HG03354 (cell line): ENCODE measurements at regions not wholly inside any gene's neighbourhood (a gene's known extent, or its start where the extent isn't known, plus 50 kb on each side); places are given as distances from the start of the nearest gene placed in this dataset.
"Not testable (repeated sequence)": the region's sequence is repeated elsewhere in the genome, so short reads cannot be mapped to it uniquely, and the experiment has no call there.

Experiments used
- ATAC-seq: cut with Tn5 transposase; IDR thresholded peaks from one replicate; pipeline ENCODE4 v1.9.1; 2021; ENCODE audit warnings: mild to moderate bottlenecking; ENCODE audit not compliant: unreplicated experiment, poor library complexity, severe bottlenecking

- ATAC-seq, result peak; percentile 43
Observed at GRCh38 chr13:22861958-22862466, 318.8 kb upstream of the SGCG start.

GRCh38 chr13:22862478-22862877 is 318.3 kb upstream of the SGCG start:
- no peak for ATAC-seq

GRCh38 chr13:22866221-22866620 is 314.6 kb upstream of the SGCG start:
- ATAC-seq, result no peak

- no peak for ATAC-seq
Observed at GRCh38 chr13:22871231-22871630, 309.5 kb upstream of the SGCG start.

- no peak for ATAC-seq
Observed at GRCh38 chr13:22874839-22875238, 305.9 kb upstream of the SGCG start.

GRCh38 chr13:22877421-22877820 is 303.4 kb upstream of the SGCG start:
- ATAC-seq, result no peak

GRCh38 chr13:22880741-22881720 is 299.7 kb upstream of the SGCG start:
- no peak for ATAC-seq

DNA sequence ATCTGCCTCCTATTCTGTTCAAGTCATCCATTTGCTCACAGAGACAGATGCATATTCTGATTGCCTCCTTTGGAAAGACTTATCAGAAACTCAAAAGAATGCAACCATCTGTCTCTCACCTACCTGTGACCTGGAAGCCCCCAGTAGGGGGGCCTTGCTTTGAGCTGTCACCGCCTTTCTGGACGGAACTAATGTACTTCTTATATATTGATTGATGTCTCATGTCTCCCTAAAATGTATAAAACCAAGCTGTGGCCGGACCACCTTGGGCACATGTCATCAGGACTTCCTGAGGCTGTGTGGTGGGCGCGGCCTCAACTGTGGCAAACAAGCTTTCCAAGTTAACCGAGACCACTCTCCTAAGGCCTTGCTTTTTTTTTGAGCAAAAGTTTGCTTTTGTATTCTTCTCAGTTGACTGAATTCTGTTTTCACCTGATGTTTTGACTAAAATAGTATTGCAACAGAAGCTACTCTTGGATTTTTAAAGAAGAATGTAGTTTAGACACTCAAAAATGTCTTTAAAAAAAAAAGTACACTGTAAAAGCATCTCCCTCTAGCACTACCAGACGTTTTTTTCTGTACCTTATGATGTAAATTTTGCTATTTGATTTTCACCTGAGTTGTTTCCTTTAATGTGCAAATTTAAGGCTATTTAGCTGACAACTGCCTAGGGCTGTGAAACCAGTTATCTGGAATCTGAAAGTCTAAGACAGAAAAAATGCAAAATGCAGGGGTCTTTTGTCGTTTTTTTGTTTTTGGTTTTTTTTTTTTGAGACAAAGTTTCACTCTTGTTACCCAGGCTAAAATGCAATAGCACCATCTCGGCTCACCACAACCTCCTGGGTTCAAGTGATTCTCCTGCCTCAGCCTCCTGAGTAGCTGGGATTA is 298.8 kb upstream of the SGCG start:
- not testable (repeated sequence) for ATAC-seq

GRCh38 chr13:22883262-22883840 is 297.4 kb upstream of the SGCG start:
- ATAC-seq, result no peak

DNA sequence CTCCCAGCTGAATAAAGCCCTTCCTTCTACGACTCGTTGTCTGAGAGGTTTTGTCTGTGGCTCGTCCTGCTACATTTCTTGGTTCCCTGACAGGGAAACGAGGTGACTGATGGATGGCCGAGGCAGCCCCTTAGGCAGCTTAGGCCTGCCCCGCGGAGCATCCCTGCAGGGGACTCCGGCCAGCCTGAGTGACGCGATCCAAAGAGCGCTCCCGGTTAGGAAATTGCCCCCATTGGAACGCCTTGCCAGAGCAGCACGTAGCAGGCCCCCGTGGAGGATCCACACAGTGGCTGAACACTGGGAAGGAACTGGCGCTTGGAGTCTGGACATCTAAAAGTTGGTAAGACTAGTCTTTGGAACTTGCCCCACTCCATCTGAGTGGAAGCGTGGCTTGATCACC is 296.8 kb upstream of the SGCG start:
- no peak for ATAC-seq

DNA sequence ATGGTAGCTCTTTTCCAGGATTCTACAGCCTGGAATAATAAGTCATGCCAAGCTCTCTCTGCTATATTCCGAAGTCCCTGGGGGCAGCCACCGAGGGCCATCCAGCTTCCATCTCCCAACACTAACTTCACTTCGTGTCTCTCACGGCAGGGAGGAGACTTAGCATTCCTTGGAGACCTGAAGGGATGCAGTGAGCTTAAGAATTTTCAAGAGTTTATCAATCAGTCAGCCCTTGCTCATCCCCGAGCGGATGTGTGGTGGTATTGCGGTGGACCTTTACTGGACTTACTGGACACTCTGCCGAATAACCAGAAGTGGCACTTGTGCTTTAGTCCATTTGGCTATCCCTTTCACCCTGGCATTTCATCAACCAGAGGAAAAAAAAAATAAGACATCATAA is 294.7 kb upstream of the SGCG start:
- not testable (repeated sequence) for ATAC-seq

DNA sequence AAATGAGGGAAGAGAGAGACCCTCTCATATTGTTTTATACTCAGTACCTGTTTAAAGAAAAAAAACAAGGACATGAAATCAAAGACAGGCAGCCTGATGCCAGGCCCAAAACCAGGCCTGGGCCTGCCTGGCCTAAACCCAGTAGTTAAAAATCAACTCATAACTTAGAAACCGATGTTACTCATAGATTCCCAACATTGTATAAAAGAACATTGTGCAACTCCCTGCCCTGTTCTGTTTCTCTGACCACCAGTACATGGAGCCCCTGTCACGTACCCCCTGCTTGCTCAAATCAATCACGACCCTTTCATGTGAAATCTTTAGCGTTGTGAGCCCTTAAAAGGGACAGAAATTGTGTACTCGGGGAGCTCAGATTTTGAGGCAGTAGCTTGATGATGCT is 291.4 kb upstream of the SGCG start:
- ATAC-seq, result not testable (repeated sequence)

- ATAC-seq, result no peak
Observed at GRCh38 chr13:22893204-22893603, 287.6 kb upstream of the SGCG start.

- ATAC-seq, result no peak
Observed at GRCh38 chr13:22893777-22894176, 287.0 kb upstream of the SGCG start.

DNA sequence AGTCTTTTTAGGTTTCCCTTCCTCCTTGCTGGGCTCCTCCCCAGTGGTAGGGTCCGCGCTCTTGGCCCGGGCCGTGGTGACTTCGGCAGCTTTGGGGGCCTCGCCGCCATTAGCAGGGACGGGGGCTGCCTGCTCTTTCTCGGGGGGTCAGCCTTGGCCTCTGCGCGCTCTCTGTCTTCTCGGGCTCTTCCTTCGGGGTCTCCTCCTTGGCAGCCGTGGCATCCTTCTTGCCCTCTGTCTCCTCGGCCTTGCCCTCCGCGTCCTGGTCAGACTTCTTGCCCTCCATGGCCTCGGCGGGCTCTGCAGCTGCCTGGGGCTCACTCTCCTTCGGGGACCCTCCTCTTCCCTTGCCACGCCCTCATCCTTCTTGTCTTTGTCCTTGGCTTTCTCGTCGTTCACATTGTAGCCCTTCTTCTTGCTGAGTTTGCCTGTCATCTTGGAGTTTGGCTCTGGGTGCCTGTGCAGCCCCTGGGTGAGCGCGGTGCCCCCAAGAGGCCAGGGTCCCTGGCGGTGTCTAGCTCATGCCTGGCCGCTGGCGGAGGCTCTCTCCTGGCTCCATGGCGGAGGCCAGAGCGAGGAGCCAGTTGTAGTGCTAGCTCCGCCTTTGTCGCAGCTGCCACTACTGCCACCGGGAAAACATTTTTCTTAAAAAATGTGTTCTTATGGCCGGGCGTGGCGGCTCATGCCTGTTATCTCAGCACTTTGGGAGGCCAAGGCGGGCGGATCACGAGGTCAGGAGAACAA is 283.0 kb upstream of the SGCG start:
- no peak for ATAC-seq

DNA sequence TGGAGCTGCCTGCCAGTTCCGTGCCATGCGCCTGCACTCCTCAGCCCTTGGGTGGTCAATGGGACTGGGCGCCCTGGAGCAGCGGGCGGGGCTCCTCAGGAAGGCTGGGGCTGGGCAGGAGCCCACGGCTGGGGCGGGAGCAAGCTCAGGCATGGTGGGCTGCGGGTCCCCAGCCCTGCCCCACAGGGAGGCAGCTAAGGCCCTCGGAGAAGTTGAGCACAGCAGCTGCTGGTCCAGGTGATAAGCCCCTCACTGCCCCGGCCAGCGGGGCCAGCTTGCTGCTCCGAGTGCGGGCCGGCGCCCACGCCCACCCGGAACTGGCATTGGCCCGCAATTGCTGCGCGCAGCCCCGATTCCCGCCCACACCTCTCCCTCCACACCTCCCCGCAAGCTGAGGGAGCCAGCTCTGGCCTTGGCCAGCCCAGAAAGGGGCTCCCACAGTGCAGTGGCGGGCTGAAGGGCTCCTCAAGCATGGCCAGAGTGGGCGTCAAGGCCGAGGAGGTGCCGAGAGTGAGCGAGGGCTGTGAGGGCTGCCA is 280.3 kb upstream of the SGCG start:
- not testable (repeated sequence) for ATAC-seq

DNA sequence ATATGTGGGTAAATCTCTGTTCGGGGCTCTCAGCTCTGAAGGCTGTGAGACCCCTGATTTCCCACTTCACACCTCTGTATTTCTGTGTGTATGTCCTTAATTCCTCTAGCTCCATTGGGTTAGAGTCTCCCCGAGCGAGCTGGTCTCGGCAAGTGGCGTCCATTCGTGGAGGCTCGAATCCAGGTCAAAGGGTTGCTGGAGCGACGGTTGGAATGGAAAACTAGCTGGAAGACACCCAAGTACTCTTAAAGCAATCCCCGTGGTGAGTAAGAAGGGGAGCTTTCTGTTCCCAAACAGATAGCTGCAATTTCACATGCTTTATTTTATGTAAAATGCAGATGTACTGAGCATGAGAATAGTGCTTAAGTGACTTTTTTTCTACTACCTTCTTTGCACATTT is 277.5 kb upstream of the SGCG start:
- no peak for ATAC-seq

DNA sequence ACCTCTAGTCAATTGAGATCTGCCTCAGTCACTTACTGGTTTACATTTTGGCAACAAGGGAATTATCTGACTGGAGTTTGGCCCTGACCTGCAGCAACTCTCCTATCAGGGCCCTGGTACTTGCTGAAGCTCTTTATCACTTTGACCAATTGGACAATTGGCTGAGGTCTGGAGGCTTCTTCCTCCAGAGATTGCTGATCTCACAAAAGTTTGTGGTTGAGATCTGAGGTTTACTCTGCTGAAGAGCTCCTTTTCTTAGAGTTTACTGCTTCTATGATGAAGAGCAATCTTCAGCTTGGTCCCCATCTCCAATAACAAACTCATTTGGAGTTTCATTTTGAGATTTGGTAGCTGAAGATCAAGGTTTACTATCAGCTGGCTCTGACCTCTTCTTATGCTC is 276.9 kb upstream of the SGCG start:
- no peak for ATAC-seq

- ATAC-seq, result peak; percentile 84
Observed at GRCh38 chr13:22915442-22916082, 265.2 kb upstream of the SGCG start.
